DOHH2 (cell line): ENCODE measurements at regions not wholly inside any gene's neighbourhood (a gene's known extent, or its start where the extent isn't known, plus 50 kb on each side); places are given as distances from the start of the nearest gene placed in this dataset.
"Not testable (repeated sequence)": the region's sequence is repeated elsewhere in the genome, so short reads cannot be mapped to it uniquely, and the experiment has no call there.

Source experiments
- H3F3A ChIP-seq: fragments of 200-600 bp; sonication (generic), shearing (Covaris generic); 2 replicates; pipeline ENCODE4 v1.6.0; 2016; ENCODE audit warnings: antibody characterized with exemption, mild to moderate bottlenecking; ENCODE audit not compliant: control insufficient read depth, insufficient read depth
- H3K27ac ChIP-seq: fragments of 200-600 bp; sonication (generic); 2 replicates; pipeline ENCODE4 v1.5.1; 2014; ENCODE audit warnings: low read depth, mild to moderate bottlenecking, low read length, moderate library complexity
- H3K27me3 ChIP-seq: fragments of 200-600 bp; sonication (generic); 2 replicates; pipeline ENCODE4 v1.6.1; 2014; ENCODE audit warnings: mild to moderate bottlenecking, low read length, mixed read lengths; ENCODE audit not compliant: control insufficient read depth
- H3K36me3 ChIP-seq: fragments of 200-600 bp; sonication (generic); 2 replicates; pipeline ENCODE4 v1.6.1; 2014; ENCODE audit warnings: mild to moderate bottlenecking, low read length, moderate library complexity, mixed read lengths; ENCODE audit not compliant: control insufficient read depth
- H3K4me1 ChIP-seq: fragments of 200-600 bp; sonication (generic); 2 replicates; pipeline ENCODE4 v1.6.1; 2014; ENCODE audit warnings: mild to moderate bottlenecking, low read length, mixed read lengths; ENCODE audit not compliant: control insufficient read depth
- H3K4me2 ChIP-seq: fragments of 200-600 bp; sonication (generic); 2 replicates; pipeline ENCODE4 v1.6.0; 2014; ENCODE audit warnings: mild to moderate bottlenecking, low read length, moderate library complexity
- H3K4me3 ChIP-seq: fragments of 200-600 bp; sonication (generic); 2 replicates; pipeline ENCODE4 v1.5.1; 2014; ENCODE audit warnings: mild to moderate bottlenecking, low read length, mixed read lengths
- H3K79me2 ChIP-seq: fragments of 200-600 bp; sonication (generic); 2 replicates; pipeline ENCODE4 v1.6.1; 2014; ENCODE audit warnings: mild to moderate bottlenecking, low read length, mixed read lengths; ENCODE audit not compliant: control insufficient read depth
- H3K9me2 ChIP-seq: fragments of 200-600 bp; sonication (generic); replicated peaks from 2 replicates; pipeline ENCODE4 v1.6.1; 2014; ENCODE audit warnings: mild to moderate bottlenecking, low read length, mixed read lengths; ENCODE audit not compliant: control insufficient read depth
- H3K9me3 ChIP-seq: fragments of 200-600 bp; sonication (generic); 2 replicates; pipeline ENCODE4 v1.6.1; 2014; ENCODE audit warnings: antibody characterized with exemption, low read length, mixed read lengths; ENCODE audit not compliant: control insufficient read depth, insufficient read depth
- H4K20me1 ChIP-seq: fragments of 200-600 bp; sonication (generic); 2 replicates; pipeline ENCODE4 v1.6.0; 2014; ENCODE audit warnings: low read depth, mild to moderate bottlenecking, antibody characterized with exemption, low read length, moderate library complexity; ENCODE audit not compliant: control insufficient read depth, insufficient read depth
- CTCF ChIP-seq: fragments of 200-600 bp; sonication (generic); IDR thresholded peaks from one replicate; pipeline ENCODE4 v1.5.1; 2014; ENCODE audit warnings: antibody characterized with exemption, mild to moderate bottlenecking, low read depth, low read length; ENCODE audit not compliant: poor library complexity, severe bottlenecking
- EZH2phosphoT487 ChIP-seq: fragments of 200-600 bp; sonication (generic); IDR thresholded peaks from 2 replicates; pipeline ENCODE4 v1.6.1; 2017; ENCODE audit warnings: borderline replicate concordance, mild to moderate bottlenecking, antibody characterized with exemption, low read length, moderate library complexity, mixed read lengths

DNA sequence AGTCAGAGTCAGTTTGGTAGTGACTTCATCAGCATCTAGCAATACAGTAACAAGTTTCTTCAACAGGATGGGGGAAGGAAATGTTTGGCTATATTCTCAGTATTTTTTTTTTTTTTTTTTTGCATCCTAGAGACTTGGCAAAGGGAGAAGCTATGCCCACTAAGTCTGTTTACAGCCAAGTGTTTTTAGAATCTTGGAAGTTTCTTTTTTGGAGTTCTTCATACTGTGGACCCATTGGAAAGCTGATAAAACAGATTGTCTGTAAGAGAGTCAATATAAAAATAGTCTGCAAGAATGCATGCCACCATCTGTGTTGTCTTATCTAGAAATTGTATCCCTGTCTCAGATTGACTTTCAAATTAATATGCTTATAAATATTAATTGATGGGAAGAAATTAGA is 171.2 kb downstream of the ADCYAP1 start:
- H3K79me2 ChIP-seq = no peaks in the 10 kb centered on the region
- TF ChIP-seq EZH2phosphoT487 (no peak), CTCF (no peak)
- H3K4me2 ChIP-seq = no peak overlapping the region
- H3K36me3 ChIP-seq = no peaks in the 10 kb centered on the region
- H3K4me1 ChIP-seq = no peaks in the 10 kb centered on the region
- H3K27ac ChIP-seq = no peak overlapping the region
- H3K9me3 ChIP-seq = no peaks in the 10 kb centered on the region
- H3K4me3 ChIP-seq = no peak overlapping the region
- H3K9me2 ChIP-seq = no peaks in the 10 kb centered on the region
- no peaks in the 10 kb centered on the region for H3K27me3 ChIP-seq
- H4K20me1 ChIP-seq = no peaks in the 10 kb centered on the region
- no peaks in the 10 kb centered on the region for H3F3A ChIP-seq

DNA sequence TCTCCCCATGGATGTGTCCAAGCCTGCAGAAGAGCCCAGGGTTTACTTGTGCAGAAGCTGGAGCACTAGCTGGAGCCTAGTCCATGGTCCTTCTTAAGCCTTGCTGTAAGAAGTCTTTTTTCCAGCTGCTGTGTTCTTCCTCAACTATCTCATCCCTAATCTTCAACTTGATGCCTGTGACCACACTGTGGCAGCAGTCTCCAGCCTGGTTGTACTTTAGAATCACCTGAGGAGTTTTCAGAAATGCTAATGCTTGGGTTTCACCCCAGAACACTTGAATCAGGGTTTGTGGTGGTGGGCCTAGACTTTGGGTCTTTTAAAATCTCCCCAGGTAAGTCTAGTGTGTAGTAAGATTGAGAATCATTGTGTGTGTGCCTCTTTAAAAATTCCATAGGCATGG is 173.6 kb downstream of the ADCYAP1 start:
- H3K4me1 ChIP-seq = no peaks in the 10 kb centered on the region
- TF ChIP-seq EZH2phosphoT487 (no peak), CTCF (no peak)
- H3K27ac ChIP-seq = no peak overlapping the region
- no peaks in the 10 kb centered on the region for H3F3A ChIP-seq
- no peaks in the 10 kb centered on the region for H3K9me3 ChIP-seq
- H4K20me1 ChIP-seq = no peaks in the 10 kb centered on the region
- no peaks in the 10 kb centered on the region for H3K27me3 ChIP-seq
- H3K4me3 ChIP-seq = no peak overlapping the region
- no peaks in the 10 kb centered on the region for H3K79me2 ChIP-seq
- no peak overlapping the region for H3K4me2 ChIP-seq
- H3K36me3 ChIP-seq = no peaks in the 10 kb centered on the region
- H3K9me2 ChIP-seq = no peaks in the 10 kb centered on the region

GRCh38 chr18:1083675-1084074 is 179.0 kb downstream of the ADCYAP1 start:
- H3K79me2 ChIP-seq, H4K20me1 ChIP-seq, H3F3A ChIP-seq, H3K4me2 ChIP-seq, H3K4me3 ChIP-seq, H3K4me1 ChIP-seq, H3K27me3 ChIP-seq, H3K9me3 ChIP-seq, H3K36me3 ChIP-seq, H3K9me2 ChIP-seq, H3K27ac ChIP-seq: not testable (repeated sequence)

GRCh38 chr18:1090758-1091157 is 186.1 kb downstream of the ADCYAP1 start:
- no peaks in the 10 kb centered on the region for H3K27me3 ChIP-seq
- no peaks in the 10 kb centered on the region for H3K36me3 ChIP-seq
- no peaks in the 10 kb centered on the region for H3K9me2 ChIP-seq
- no peak overlapping the region for H3K27ac ChIP-seq
- no peaks in the 10 kb centered on the region for H3F3A ChIP-seq
- no peak overlapping the region for H3K4me3 ChIP-seq
- TF ChIP-seq EZH2phosphoT487 (no peak), CTCF (no peak)
- H3K4me2 ChIP-seq = no peak overlapping the region
- no peaks in the 10 kb centered on the region for H3K79me2 ChIP-seq
- no peaks in the 10 kb centered on the region for H4K20me1 ChIP-seq
- H3K4me1 ChIP-seq = no peaks in the 10 kb centered on the region
- H3K9me3 ChIP-seq = no peaks in the 10 kb centered on the region
